Keratinocyte (primary cell): ENCODE measurements at regions not wholly inside any gene's neighbourhood (a gene's known extent, or its start where the extent isn't known, plus 50 kb on each side); places are given as distances from the start of the nearest gene placed in this dataset.

Source experiments
- EZH2 ChIP-seq: IDR thresholded peaks from one replicate; pipeline ENCODE4 v1.6.1; 2012; ENCODE audit warnings: inconsistent platforms, mild to moderate bottlenecking, low read length, moderate library complexity
- TF ChIP-seq, protein P1 (sequence below), 3 experiments: IDR thresholded peaks in 1 of 3; conservative IDR thresholded peaks in 1 of 3; optimal IDR thresholded peaks in 1 of 3; 2 replicates in 2 of 3; 3 replicates in 1 of 3; pipeline versions ENCODE3 to v1.5.1; 2011; ENCODE audit warnings: low read length in 3 of 3, mild to moderate bottlenecking in 3 of 3, moderate library complexity in 2 of 3, control low read depth in 1 of 3, inconsistent platforms in 1 of 3; ENCODE audit not compliant: insufficient read depth in 2 of 3; ENCODE audit errors: extremely low read depth in 1 of 3

DNA sequence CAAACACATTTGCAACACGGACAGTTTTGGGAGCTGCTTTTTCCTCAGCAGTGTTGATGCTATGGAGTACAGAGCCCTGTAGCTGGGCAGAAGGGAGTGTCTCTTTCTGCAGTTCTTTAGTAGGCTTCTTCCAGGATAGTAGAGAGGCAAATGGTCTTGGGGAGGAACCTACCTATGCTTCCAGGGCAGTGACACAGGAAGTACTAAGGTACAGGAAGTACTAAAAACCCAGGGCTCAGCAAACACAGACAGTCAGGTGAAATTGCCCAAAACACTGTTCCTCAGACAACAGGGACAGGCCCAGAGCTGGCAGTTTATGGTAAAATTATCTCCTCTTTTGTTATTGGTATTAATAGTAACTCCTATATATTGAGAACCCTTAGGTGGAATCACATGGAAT lies 217.6 kb downstream of the TTC8 start:
- TF ChIP-seq, protein P1, sequence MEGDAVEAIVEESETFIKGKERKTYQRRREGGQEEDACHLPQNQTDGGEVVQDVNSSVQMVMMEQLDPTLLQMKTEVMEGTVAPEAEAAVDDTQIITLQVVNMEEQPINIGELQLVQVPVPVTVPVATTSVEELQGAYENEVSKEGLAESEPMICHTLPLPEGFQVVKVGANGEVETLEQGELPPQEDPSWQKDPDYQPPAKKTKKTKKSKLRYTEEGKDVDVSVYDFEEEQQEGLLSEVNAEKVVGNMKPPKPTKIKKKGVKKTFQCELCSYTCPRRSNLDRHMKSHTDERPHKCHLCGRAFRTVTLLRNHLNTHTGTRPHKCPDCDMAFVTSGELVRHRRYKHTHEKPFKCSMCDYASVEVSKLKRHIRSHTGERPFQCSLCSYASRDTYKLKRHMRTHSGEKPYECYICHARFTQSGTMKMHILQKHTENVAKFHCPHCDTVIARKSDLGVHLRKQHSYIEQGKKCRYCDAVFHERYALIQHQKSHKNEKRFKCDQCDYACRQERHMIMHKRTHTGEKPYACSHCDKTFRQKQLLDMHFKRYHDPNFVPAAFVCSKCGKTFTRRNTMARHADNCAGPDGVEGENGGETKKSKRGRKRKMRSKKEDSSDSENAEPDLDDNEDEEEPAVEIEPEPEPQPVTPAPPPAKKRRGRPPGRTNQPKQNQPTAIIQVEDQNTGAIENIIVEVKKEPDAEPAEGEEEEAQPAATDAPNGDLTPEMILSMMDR (optimal IDR thresholded peaks at IDR 0.05 in 1 of 3, IDR thresholded peaks at IDR 0.05 in 1 of 3, conservative IDR thresholded peaks at IDR 0.05 in 1 of 3; ENCODE audit: extremely low read depth in 1 of 3, insufficient read depth in 2 of 3, low read length in 3 of 3) = no peak
- no peak for TF ChIP-seq EZH2
